LoVo (cell line): ENCODE measurements at regions not wholly inside any gene's neighbourhood (a gene's known extent, or its start where the extent isn't known, plus 50 kb on each side); places are given as distances from the start of the nearest gene placed in this dataset.
A peak's percentile ranks its signal among the peaks of the same experiment; 100 is the strongest.
"Not testable (repeated sequence)": the region's sequence is repeated elsewhere in the genome, so short reads cannot be mapped to it uniquely, and the experiment has no call there.

Experiments used
- DNase-seq: peaks from one replicate; pipeline ENCODE4 v3.0.0-alpha.2; 2016; ENCODE audit warnings: low spot score

DNA sequence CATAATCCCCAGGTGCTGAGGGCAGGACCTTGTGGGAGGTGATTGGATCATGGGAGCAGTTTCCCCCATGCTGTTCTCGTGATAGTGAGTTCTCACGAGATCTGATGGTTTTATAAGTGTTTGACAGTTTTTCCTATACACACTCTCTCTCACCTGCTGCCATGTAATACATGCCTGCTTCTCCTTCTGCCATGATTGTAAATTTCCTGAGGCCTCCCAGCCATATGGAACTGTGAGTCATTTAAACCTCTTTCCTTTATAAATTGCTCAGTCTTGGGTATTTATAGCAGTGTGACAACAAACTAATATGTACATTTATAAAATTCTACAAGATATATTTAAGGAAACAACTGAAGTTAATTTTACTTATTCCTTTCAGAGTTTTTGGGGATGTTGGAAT lies 170.8 kb upstream of the BET1 start:
- no peak for DNase-seq

DNA sequence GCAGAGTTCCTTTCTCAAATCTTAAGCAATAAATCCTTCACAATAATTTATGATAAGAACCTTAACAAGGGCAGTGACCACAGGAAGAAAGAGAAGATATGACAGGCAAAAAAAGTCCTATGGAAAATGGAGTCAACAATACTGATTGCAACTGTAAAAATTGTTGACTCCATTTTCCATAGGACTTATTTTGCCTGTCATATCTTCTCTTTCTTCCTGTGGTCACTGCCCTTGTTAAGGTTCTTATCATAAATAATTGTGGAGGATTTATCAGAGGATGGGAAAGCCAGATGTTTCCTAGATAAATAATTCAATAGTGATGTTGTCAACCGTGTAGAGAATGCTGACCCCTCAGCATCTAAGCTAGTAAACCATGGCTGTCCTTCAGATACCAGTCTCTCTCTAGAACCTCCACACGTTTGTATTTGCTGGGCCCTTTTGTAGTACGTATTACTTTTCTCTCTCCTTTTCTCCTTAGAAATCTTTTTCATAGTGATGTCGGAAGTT lies 172.6 kb upstream of the BET1 start:
- no peak for DNase-seq

DNA sequence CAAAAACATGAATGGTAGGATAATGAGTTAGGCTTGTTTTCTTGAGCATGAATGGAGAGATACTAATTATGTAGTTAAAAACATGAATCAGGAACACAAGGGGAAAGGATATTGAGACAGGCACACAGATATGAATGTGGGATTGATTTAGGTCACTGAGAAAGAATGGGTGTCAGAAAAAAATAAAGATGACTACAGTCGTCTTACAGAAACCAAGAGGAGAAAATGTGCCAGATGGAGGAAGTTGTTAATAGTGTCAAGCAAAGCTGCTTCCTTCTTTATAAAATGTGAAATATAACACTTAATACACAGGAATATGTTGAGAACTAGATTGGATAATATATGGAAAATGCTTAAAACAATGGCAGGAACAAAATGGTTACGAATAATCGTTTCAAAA lies 173.3 kb upstream of the BET1 start:
- DNase-seq, result no peak

DNA sequence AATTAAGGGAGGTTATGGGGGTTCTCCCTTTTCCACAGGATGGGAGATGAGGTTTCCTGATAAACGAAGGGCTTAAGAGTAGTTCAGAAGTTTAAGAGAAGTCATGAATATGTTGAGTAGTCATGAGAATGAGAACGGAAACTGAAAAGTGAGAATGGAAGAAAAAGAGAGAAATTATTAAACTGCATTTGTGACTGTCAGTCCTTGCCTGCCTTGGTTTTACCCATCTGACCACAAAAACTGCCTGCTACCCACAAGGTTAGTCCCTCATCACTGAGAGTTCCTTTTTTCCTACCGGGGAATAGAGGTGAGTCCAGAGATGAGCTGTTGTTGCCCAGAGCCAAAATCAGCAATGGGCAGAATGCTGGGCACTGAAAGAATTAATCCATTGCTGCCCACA lies 174.1 kb upstream of the BET1 start:
- DNase-seq, result no peak

DNA sequence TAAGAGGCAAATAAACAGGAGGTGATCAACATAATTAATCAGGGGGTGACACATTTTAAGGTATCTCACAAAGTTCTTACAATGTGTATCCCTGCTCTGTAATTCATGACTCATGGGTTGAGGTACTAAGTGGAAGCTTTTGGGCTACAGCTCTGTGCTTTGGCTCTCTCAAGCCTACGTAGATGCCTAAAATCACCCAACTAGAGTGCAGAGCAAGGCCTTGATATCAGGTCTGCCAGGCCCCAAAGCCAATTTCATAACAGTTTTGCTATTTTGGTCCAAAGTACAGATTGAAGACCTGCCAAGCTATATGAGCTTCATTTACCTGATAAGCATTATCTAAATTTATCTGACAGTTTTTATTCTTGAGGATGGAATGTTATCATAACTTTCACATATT lies 175.3 kb upstream of the BET1 start:
- DNase-seq, result no peak

DNA sequence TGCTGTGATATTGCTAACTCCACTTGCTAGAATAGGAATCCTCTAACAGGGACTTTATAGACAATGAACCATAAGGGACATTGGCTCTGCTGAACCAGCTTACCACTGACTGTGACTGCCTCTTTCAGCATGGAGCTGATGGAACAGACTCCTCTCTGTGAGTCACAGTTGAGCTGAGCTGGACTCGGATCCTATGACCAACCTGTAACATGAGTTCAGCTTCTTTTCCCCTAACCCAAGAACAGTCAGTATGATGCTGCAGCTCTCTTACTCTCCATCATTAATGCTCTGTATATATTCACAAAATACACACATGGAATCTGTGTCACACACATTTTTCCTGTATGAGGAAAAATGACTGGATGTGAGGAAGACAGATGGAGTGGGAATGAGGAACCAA lies 177.9 kb upstream of the BET1 start:
- DNase-seq, result no peak

DNA sequence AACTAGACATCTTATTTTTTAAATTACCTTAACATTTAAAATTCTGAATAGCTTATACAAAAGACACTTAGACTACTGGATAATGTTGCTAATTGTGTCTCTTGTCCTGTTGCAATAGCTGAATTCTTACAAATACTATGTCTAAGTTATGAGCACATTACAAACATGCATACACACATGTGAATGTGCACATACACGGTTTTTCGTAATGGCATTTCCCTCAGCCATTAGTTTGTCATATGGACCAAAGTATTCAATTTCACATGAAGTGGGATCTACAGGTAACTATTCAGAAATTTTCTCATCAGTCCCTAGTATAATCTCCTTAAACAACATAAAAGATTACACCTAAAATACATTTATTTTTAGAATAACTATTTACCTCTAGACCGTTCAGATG lies 178.6 kb upstream of the BET1 start:
- no peak for DNase-seq

DNA sequence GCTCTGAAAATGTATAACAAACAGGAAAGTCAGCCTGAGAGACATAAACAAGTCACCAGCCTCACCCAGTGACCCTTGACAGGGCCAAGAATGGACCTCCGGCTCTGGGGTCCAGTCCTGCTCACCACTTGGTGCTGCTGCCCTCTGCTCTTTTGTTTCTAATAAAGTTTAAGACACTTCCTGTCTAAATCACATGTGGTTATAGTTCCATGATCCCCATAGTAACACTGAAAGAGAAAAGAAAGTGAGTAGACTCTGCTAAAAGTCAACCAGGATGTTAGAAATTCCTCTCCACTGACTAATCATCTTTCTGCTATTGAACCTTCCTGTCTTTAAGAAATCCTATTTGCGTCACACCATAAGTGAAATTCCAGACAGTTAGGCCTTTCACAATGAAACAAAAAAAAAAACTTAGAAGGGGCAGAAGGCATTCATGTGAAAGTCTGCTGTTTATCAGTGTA lies 179.2 kb upstream of the BET1 start:
- DNase-seq, result peak; percentile 83

DNA sequence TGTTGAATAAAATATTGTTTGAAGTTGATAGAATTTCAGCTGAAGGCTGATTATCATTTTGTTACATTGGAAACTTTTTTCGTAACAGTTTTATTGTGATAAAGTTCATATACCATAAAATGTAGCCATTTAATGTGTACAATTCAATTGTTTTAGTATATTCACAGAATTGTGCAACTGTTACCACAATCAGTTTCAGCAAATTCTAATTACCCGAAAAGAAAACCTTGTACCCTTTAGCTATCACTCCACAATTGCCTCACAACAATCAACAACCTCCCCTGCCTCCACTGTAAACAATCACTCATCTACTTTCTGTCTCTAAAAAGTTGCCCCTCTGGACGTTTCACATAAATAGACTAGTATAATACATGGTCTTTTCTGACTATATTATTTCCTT lies 179.7 kb upstream of the BET1 start:
- DNase-seq, result no peak

DNA sequence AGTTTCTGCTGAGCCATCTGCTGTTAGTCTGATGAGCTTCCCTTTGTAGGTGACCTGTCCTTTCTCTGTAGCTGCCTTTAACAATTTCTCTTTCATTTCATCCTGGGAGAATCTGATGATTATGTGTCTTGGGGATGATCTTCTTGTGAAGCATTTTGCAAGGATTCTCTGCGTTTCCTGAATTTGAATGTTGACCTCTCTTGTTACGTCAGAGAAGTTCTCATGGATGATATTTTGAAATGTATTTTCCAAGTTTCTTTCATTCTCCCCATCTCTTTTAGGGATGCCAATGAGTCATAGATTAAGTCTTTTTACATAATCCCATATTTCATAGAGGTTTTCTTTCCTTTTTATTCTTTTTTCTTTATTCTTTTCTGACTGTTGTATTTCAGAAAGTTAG lies 184.2 kb upstream of the BET1 start:
- DNase-seq, result no peak

DNA sequence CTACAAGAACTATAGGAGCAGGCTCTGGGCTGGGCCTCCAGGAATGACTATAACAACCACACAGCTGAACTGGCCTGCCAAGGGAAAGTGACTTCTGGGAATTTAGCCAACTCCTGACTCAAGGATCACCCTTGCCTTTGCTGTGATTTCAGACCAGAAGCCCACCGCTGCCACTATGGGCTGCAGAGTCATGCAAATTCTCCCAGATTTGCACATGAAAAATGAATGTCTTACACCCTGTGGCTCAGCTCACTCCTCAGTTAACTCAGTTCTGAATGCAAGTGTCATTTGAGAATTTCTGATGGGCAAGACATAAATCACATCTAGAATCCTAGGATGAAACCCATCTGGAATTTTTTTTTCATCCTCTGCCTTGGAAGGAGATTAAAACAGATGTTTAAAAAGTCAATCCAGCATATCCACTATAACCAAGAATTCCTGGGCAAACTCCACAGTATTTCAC lies 186.5 kb upstream of the BET1 start:
- peak; percentile 51 for DNase-seq

DNA sequence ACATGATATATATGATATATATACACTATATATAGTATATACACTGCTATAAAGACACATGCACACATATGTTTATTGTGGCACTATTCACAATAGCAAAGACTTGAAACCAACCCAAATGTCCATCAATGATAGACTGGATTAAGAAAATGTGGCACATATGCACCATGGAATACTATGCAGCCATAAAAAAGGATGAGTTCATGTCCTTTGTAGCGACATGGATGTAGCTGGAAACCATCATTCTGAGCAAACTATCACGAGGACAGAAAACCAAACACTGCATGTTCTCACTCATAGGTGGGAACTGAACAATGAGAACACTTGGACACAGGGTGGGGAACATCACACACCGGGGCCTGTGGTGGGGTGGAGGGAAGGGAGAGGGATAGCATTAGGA lies 190.3 kb upstream of the BET1 start:
- DNase-seq, result not testable (repeated sequence)

DNA sequence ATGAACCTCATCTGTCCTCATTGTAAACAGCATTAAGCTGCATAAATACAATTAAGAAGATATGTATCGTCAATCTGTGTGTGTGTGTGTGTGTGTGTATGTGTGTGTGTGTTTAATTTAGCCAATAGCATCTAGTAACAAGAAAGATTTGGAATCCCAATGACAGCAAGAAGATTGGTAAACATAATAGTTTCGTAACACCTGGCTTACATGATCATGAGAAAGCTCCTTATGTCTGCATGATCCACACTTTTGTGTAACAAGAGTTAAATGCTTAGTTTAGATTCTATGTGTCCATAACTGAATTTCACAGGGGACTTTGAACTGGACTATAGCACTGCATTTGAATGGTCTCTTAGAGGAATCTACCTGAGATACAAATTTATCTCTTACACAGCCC lies 191.0 kb upstream of the BET1 start:
- no peak for DNase-seq

DNA sequence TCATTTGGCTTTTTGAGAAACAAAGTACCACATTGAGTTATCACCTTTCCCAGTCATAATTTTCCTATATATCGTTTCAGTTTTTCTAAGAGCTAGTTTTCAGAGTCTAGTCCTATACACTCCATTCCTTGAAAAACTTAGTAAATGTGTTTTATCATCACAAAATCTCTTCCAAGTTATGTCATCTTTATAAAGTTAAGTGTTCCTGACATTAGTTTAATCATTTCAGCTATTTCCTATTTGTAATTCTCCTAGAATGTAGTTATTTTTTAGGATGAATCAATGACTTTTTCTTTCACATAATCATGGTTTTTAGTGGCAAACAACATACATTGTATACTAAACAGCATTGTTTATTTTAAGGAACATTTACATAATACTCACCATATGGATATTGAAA lies 191.7 kb upstream of the BET1 start:
- no peak for DNase-seq

DNA sequence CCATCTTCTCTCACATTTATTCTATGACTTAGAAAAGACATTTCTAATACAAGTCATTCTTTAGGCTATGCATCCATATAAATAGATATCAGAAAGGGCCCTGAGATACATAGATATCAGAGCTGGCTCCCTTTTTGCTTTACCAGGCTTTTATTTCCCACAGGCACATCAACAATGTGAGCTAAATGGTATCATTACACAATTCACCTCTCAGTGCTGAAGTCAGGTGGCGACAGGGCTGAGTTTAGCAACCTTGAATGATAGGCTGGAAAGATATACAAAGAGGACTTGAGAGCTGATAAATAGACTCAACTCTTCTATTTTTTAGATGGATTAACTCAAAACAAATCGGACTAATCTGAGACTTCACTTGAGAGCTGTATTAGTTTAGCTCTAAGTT lies 189.2 kb upstream of the COL1A2 start:
- no peak for DNase-seq

DNA sequence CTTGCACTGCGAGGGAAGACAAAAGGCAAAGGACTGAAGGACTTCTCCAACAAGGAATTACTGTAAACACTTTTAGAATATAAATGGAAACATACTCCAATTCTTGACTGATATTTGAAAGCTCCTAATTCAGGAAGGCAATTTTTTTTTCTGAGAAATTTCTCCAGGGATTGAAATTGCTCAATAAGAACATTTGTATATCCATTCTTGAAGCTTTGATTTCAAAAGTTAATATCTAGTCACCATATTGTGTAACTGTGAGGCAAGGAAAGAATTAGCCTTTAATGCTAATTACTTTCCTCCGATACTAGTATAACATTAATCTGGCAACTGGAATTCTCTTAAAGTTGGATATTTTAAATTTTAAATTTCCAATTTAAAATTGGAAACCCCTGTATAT lies 188.4 kb upstream of the COL1A2 start:
- DNase-seq, result no peak

DNA sequence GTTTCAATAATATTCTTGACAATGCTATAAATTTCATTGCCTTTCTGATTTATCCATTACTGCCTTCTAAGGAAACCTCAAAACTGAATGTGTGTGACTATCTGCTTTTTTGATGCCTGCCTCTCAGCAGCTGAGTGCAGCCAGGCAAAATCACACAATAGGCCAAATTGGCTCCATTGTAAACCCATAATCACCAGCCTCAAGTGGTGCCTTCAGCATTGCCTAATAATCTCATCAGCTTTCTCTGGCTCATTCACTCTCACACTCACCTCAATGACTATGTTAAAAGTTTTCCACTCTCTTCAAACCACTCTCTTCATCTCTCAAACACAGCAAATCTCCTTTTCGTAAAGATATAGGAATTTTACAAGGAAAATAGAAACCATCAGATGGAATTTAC lies 182.5 kb upstream of the COL1A2 start:
- DNase-seq, result no peak

DNA sequence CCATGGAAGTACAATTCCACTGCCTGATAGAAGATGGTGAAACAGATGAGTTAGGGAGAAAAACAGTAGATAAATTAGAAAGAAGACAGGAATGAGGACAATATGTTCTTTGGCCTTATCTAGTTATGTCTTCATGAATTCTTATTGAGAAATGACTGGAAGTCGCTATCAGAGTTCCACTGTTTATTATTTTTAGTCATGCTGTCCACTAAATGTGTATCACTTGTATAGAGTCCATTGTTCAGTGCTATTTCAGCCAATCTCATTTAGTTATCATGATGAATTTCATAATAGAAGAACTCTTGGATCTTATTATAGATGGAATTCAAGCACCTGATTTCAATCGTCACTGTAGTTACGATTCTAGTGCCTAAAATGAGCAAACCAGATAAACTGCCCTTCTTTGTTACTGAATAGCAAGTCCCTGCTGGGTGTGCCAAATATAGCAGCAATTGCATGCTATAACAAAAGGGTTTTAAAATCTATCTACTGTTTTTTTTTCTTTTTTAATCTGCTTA lies 177.7 kb upstream of the COL1A2 start:
- DNase-seq, result no peak

DNA sequence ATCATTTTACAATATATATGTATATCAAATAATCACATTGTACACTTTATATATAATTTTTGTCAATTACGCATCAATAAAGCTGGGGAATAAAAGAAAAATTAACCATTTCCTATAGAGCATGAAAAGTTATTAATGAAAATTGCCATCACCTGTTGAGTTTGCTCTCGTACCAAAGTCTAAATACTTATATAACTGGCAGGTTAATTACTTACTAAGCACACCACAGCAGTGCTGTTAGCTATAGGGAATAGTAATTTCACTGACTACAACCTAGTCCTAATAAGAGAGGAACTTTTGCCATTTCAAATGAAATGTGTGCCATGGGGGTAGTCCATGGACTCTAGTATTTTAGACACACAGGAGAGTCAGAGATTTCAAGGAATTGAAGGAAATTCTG lies 176.9 kb upstream of the COL1A2 start:
- no peak for DNase-seq

DNA sequence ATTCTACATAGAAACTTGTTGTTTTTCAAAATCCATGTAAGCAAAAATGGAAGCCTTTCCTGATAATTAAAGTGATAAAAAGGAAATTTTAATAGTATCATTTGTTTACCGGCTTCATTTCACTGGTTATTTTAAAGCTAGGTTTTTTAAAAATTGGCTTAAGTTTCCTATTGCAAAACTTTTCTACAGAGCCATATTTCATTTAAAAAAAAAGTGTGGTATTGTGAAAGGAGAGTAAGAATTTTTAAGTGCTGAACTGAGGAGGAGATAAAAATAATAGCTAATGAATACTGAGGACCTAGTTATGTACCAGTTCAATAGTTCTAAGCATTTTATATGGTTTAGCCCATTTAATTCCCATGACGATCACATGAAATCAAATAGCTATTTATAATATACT lies 172.2 kb upstream of the COL1A2 start:
- no peak for DNase-seq

DNA sequence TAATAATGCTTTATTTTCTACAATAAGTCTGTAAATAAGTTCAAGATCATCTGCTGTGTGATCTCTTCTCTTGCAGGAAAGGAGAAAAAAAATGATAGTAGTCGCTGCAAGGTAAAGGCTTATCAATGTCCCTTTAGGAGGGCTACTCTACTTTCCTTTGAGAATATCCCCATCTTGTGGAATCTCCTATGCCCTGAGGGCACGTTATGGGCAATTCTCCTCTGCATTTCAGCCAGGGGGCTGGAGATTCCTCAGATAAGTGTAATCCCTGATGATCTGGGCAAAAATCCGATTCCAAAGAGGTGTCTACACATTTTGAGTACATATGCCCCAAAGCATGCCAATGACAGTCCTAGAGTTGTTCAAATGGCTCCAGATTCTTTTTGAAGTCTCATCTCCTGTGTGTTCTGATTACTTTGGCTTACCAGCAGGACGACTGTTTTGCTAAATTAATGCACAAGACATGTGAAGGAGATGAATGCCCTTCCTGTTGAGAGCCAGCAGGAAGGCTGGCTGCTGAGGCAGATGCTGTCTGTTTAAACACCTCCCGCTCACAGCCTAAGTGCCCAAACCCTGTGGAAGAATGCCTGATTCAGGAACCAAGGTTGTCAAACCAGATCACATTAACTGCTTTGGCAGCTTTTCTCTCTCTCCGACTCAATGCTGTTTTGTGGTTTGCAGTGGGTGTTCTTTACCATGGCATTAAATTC lies 171.2 kb upstream of the COL1A2 start:
- DNase-seq, result peak; percentile 43

DNA sequence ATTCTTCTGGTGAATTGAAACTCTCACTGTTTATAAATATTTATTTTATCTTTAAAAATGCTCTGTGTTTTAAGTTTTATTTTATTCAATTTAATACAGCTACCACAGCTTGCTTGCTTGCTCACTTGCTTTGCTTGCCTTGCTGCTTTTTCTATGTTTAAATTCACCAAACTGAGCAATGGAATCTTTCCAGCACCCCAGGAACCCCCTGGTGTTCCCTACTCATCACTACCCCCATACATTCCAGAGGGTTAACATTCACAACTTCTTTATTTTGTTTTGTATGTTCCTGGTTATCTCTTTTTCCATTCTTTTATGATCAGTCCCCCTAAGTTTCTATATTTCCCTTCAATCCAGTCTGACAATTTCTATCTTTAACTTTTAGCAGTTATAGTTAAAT lies 166.5 kb upstream of the COL1A2 start:
- no peak for DNase-seq

DNA sequence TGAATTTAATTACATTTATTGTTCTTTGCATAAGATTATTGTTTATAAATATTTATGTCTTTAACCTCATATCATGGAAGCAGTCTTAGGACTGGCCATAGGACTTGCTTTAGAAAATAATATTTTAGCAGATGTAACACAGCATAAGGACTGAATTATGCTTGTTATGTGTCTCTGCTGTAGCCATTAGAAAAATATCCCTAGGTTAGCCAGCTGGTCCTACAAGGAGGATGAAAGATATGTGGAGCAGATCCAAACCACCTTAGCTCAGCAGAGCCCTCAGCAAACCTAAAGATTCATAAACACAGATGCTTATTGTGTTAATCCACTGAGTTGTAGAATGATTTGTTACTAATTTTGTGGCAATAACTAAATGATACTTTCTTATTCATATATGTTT lies 166.0 kb upstream of the COL1A2 start:
- DNase-seq, result no peak

DNA sequence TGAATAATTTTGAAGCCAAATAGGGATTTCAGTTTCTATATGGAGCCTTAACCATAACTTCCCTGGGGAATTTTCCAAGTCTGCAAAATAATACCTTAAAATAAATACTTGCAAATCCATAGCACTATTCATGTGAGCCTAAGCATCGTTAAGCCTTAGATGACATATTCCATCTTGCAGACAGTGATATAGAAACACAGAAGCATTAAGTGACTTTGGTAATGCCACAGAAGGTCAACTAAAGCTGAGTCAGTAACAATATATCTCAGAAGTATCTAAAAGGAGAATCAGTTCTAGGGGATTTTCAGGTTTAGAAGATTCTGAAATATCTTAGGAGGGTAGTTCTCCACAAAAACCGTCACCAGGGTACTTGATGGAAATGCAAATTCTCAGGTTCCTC lies 163.4 kb upstream of the COL1A2 start:
- DNase-seq, result no peak
